ENCODE measurements at regions not wholly inside any gene's neighbourhood (a gene's known extent, or its start where the extent isn't known, plus 50 kb on each side); places are given as distances from the start of the nearest gene placed in this dataset.

DNA sequence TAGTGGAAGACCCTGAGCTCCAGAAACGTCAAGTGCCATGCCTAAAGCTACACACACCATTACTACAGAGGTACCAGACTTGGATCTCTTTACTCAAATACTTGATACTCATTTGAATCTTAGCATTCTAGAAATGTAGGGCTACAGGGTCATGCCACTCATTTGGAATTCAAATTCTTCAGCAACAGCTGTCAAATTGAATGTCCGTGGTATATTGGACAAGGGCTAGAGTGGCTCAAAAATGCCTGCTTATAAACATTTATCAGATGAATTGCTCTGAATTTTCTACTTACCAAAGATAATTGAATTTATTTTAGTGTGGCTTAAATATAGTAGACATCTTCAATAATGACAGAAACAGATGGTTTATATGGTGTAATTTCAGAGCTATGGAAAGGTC, 669.7 kb downstream of the SLC4A3 start:
- no peaks in the 10 kb centered on the region for H3F3A ChIP-seq (ENCODE audit: low read length, unreplicated experiment)
- ChIA-PET POLR2A (ENCODE audit: unreplicated experiment) (no interaction called here), CTCF (no interaction called here)
- H3K9me2 ChIP-seq (replicated peaks; ENCODE audit: low read length): no peaks in the 10 kb centered on the region
- H3K27ac ChIP-seq (ENCODE audit: low read length): no peak overlapping the region
- no peak overlapping the region for H2AFZ ChIP-seq (ENCODE audit: low read length)
- H3K79me2 ChIP-seq (ENCODE audit: low read length): no peaks in the 10 kb centered on the region
- no TSS peak for BruUV-seq (replicated peaks)
- H3K9ac ChIP-seq (ENCODE audit: low read length): no peak overlapping the region
- no peaks in the 10 kb centered on the region for H4K20me1 ChIP-seq (ENCODE audit: low read length)
- 0 out of 2 replicates have a peak, but pooled peaks cover 6% of the 10 kb centered on the region for H3K9me3 ChIP-seq (ENCODE audit: low read length)
- no peak overlapping the region for H3K4me2 ChIP-seq (ENCODE audit: low read length)
- ATAC-seq (no peak), DNase-seq (no peak)
- TF ChIP-seq CTCF (conservative IDR thresholded peaks at IDR 0.05; ENCODE audit: low read depth, low read length): no peak
- TF ChIP-seq EZH2 (IDR thresholded peaks at IDR 0.05; ENCODE audit: low read length, unreplicated experiment): no peak
- no peak for TF ChIP-seq EZH2phosphoT487 (IDR thresholded peaks at IDR 0.05; ENCODE audit: borderline replicate concordance, low read length)
- intact Hi-C loops (cut with micrococcal nuclease): no loop called here
- H3K27me3 ChIP-seq (ENCODE audit: low read length): no peaks in the 10 kb centered on the region
- no peaks in the 10 kb centered on the region for H3K36me3 ChIP-seq (ENCODE audit: low read depth, low read length)
- H3K4me3 ChIP-seq (ENCODE audit: low read length): no peak overlapping the region
- peaks cover 12% of the 10 kb centered on the region for H3K4me1 ChIP-seq (ENCODE audit: insufficient read depth, low read length)

DNA sequence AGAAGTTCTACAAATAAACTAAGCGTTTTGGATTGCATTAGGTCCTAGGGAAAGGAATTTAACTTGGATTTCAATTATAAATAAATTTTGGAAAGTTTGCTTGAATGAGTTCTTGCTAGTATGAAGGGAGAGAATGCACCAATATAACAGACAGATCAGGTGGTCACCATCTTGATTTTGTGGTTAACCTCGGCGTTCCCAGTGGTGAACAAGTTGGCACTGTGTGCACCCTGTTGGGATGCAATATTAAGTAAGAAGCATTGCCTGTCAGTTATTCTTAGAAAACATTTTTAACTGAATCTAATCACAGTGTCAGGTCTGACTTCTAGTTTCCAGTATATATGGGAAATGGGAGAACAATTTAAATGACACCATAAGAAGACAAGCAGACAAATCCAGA, 673.4 kb downstream of the SLC4A3 start:
- ChIA-PET POLR2A (ENCODE audit: unreplicated experiment) (no interaction called here), CTCF (no interaction called here)
- Histone ChIP-seq H3K27me3 (ENCODE audit: low read length) (no peaks in the 10 kb centered on the region), H3K9me2 (replicated peaks; ENCODE audit: low read length) (no peaks in the 10 kb centered on the region), H3K36me3 (ENCODE audit: low read depth, low read length) (no peaks in the 10 kb centered on the region), H3K4me1 (ENCODE audit: insufficient read depth, low read length) (no peaks in the 10 kb centered on the region), H4K20me1 (ENCODE audit: low read length) (no peaks in the 10 kb centered on the region), H3K4me2 (ENCODE audit: low read length) (no peak overlapping the region), H3F3A (ENCODE audit: low read length, unreplicated experiment) (no peaks in the 10 kb centered on the region), H3K27ac (ENCODE audit: low read length) (no peak overlapping the region), H3K9ac (ENCODE audit: low read length) (no peak overlapping the region), H3K79me2 (ENCODE audit: low read length) (no peaks in the 10 kb centered on the region), H3K9me3 (ENCODE audit: low read length) (no peaks in the 10 kb centered on the region), H2AFZ (ENCODE audit: low read length) (no peak overlapping the region), H3K4me3 (ENCODE audit: low read length) (no peak overlapping the region)
- intact Hi-C loops (cut with micrococcal nuclease): no loop called here
- no TSS peak for BruUV-seq (replicated peaks)
- ATAC-seq (no peak), DNase-seq (no peak)
- TF ChIP-seq EZH2phosphoT487 (IDR thresholded peaks at IDR 0.05; ENCODE audit: borderline replicate concordance, low read length) (no peak), EZH2 (IDR thresholded peaks at IDR 0.05; ENCODE audit: low read length, unreplicated experiment) (no peak), CTCF (conservative IDR thresholded peaks at IDR 0.05; ENCODE audit: low read depth, low read length) (no peak)

GRCh38 chr2:220302756-220303155, 675.3 kb downstream of the SLC4A3 start:
- ChIA-PET POLR2A (ENCODE audit: unreplicated experiment) (no interaction called here), CTCF (no interaction called here)
- intact Hi-C loops (cut with micrococcal nuclease): no loop called here
- no peak overlapping the region for H3K27ac ChIP-seq (ENCODE audit: low read length)
- no TSS peak for BruUV-seq (replicated peaks)
- no peaks in the 10 kb centered on the region for H3K36me3 ChIP-seq (ENCODE audit: low read depth, low read length)
- no peak for TF ChIP-seq EZH2phosphoT487 (IDR thresholded peaks at IDR 0.05; ENCODE audit: borderline replicate concordance, low read length)
- no peak for TF ChIP-seq CTCF (conservative IDR thresholded peaks at IDR 0.05; ENCODE audit: low read depth, low read length)
- no peak for TF ChIP-seq EZH2 (IDR thresholded peaks at IDR 0.05; ENCODE audit: low read length, unreplicated experiment)
- no peak overlapping the region for H3K4me3 ChIP-seq (ENCODE audit: low read length)
- H3F3A ChIP-seq (ENCODE audit: low read length, unreplicated experiment): no peaks in the 10 kb centered on the region
- no peaks in the 10 kb centered on the region for H4K20me1 ChIP-seq (ENCODE audit: low read length)
- H3K4me2 ChIP-seq (ENCODE audit: low read length): no peak overlapping the region
- no peaks in the 10 kb centered on the region for H3K9me3 ChIP-seq (ENCODE audit: low read length)
- no peak overlapping the region for H3K9ac ChIP-seq (ENCODE audit: low read length)
- H2AFZ ChIP-seq (ENCODE audit: low read length): no peak overlapping the region
- no peaks in the 10 kb centered on the region for H3K27me3 ChIP-seq (ENCODE audit: low read length)
- no peaks in the 10 kb centered on the region for H3K4me1 ChIP-seq (ENCODE audit: insufficient read depth, low read length)
- no peaks in the 10 kb centered on the region for H3K9me2 ChIP-seq (replicated peaks; ENCODE audit: low read length)
- H3K79me2 ChIP-seq (ENCODE audit: low read length): no peaks in the 10 kb centered on the region
- ATAC-seq: no peak
- DNase-seq: no peak
